K562 (cell line): ENCODE measurements at regions not wholly inside any gene's neighbourhood (a gene's known extent, or its start where the extent isn't known, plus 50 kb on each side); places are given as distances from the start of the nearest gene placed in this dataset.

Experiments
- ATAC-seq: fragments of 200-7000 bp; cut with Tn5 transposase; 3 replicates; pipeline ENCODE4 v1.9.1; 2020; ENCODE audit warnings: moderate library complexity
- BruUV-seq: library from RNA; stranded (reverse); fragments of 400-500 nt; replicated peaks from 2 replicates; lab custom pipeline; 2021; lab: Mats Ljungman, UMichigan
- CTCF ChIA-PET: fragments of 300-600 bp; formaldehyde crosslinking; extraction: SDS; loops from one replicate; lab custom pipeline; 2021; ENCODE audit warnings: low intra/inter-chr PET ratio; lab: Yijun Ruan, JAX
- POLR2A ChIA-PET: fragments of 300-600, 350-650 bp; sonication (Branson Sonifier 250); formaldehyde crosslinking; extraction: SDS; loops from one replicate; lab custom pipeline; 2021; ENCODE audit warnings: antibody characterized with exemption, inconsistent platforms; lab: Yijun Ruan, JAX
- DNase-seq, 4 experiments: peaks; one replicate each; pipeline versions ENCODE4 v3.0.0 to v3.0.0-alpha.2; 2011 to 2018; ENCODE audit warnings: low spot score in 3 of 4, mixed read lengths in 3 of 4; ENCODE audit errors: extremely low read depth in 1 of 4
- FAIRE-seq: peaks from 2 replicates; lab custom pipeline; 2011; peaks lifted over from hg19 to GRCh38; lab: Jason Lieb, UNC
- H2AFZ ChIP-seq: 2 replicates; pipeline ENCODE4 v1.6.0; 2011; ENCODE audit warnings: low read depth, low read length, control low read depth, inconsistent platforms
- H3K27ac ChIP-seq: fragments of 200-600 bp; 3 replicates; pipeline ENCODE4 v1.8.0; 2011; ENCODE audit warnings: low read depth, mild to moderate bottlenecking, control low read depth, inconsistent platforms, low read length, moderate library complexity, mixed read lengths; ENCODE audit errors: extremely low read depth
- H3K27me3 ChIP-seq, 2 experiments: fragments of 300-600 bp in 1 of 2; 2 replicates in 1 of 2; 3 replicates in 1 of 2; pipeline versions ENCODE4 v1.6.0 to v1.8.0; 2011; ENCODE audit warnings: inconsistent platforms in 2 of 2, low read length in 2 of 2, mild to moderate bottlenecking in 1 of 2, mixed read lengths in 1 of 2, moderate library complexity in 1 of 2; ENCODE audit not compliant: control insufficient read depth in 2 of 2, insufficient read depth in 2 of 2
- H3K36me3 ChIP-seq: fragments of 300-600 bp; 3 replicates; pipeline ENCODE4 v1.8.0; 2011; ENCODE audit warnings: mild to moderate bottlenecking, low read length, inconsistent platforms; ENCODE audit not compliant: control insufficient read depth, insufficient read depth
- H3K4me1 ChIP-seq, 2 experiments: fragments of 200-600 bp in 1 of 2; replicated peaks in 1 of 2; 2 replicates in 1 of 2; 3 replicates in 1 of 2; pipeline versions ENCODE4 v1.5.1 to v1.8.0; 2011; ENCODE audit warnings: inconsistent platforms in 2 of 2, low read length in 2 of 2, mild to moderate bottlenecking in 1 of 2, mixed read lengths in 1 of 2, moderate library complexity in 1 of 2; ENCODE audit not compliant: control insufficient read depth in 2 of 2, insufficient read depth in 2 of 2
- H3K4me2 ChIP-seq: 2 replicates; pipeline ENCODE4 v1.6.1; 2011; ENCODE audit warnings: low read length, control low read depth, inconsistent platforms, mixed read lengths; ENCODE audit not compliant: insufficient read depth
- H3K4me3 ChIP-seq: fragments of 200-600 bp; sonication (generic), shearing (Covaris generic); 2 replicates; pipeline ENCODE4 v1.5.1; 2016; ENCODE audit warnings: control low read depth, inconsistent platforms
- H3K79me2 ChIP-seq: fragments of 200-600 bp; 3 replicates; pipeline ENCODE4 v1.8.0; 2011; ENCODE audit warnings: low read length, inconsistent platforms; ENCODE audit not compliant: control insufficient read depth, insufficient read depth
- H3K9ac ChIP-seq, 2 experiments: 2 replicates each; pipeline versions ENCODE4 v1.6.0 to v1.6.1; 2011; ENCODE audit warnings: low read depth in 2 of 2, low read length in 2 of 2, control low read depth in 1 of 2, inconsistent platforms in 1 of 2, mild to moderate bottlenecking in 1 of 2, mixed read lengths in 1 of 2; ENCODE audit not compliant: insufficient read depth in 1 of 2
- H3K9me1 ChIP-seq: one replicate; pipeline ENCODE4 v1.6.0; 2011; ENCODE audit warnings: inconsistent platforms, mild to moderate bottlenecking, low read length, moderate library complexity; ENCODE audit not compliant: control insufficient read depth, insufficient read depth
- H3K9me3 ChIP-seq: replicated peaks from 2 replicates; pipeline ENCODE4 v1.5.1; 2011; ENCODE audit warnings: low read depth, low read length, inconsistent platforms; ENCODE audit not compliant: control insufficient read depth, insufficient read depth
- H4K20me1 ChIP-seq: replicated peaks from 2 replicates; pipeline ENCODE4 v1.6.1; 2011; ENCODE audit warnings: low read length, inconsistent platforms, mixed read lengths; ENCODE audit not compliant: control insufficient read depth, insufficient read depth
- ATF4 ChIP-seq: fragments of 450-650 bp; formaldehyde crosslinking; IDR thresholded peaks from 2 replicates; pipeline ENCODE4 v1.4.0; 2022; ENCODE audit warnings: mild to moderate bottlenecking, moderate library complexity
- ATF6 ChIP-seq: sonication (generic); formaldehyde crosslinking; IDR thresholded peaks from 2 replicates; pipeline ENCODE4 v1.4.0; 2020; ENCODE audit warnings: mild to moderate bottlenecking, missing genetic modification reagents
- DLX4 ChIP-seq: fragments of 250-450 bp; sonication (Bioruptor Pico); IDR thresholded peaks from 2 replicates; pipeline ENCODE4 v1.6.1; 2021; ENCODE audit warnings: mild to moderate bottlenecking
- E4F1 ChIP-seq: fragments of 250-450 bp; sonication (Bioruptor Pico); IDR thresholded peaks from 2 replicates; pipeline ENCODE4 v1.5.0; 2021; ENCODE audit warnings: mild to moderate bottlenecking, borderline replicate concordance
- ELF2 ChIP-seq: fragments of 250-450 bp; sonication (Bioruptor Pico); IDR thresholded peaks from 2 replicates; pipeline ENCODE4 v1.5.0; 2021; ENCODE audit warnings: mild to moderate bottlenecking
- FOS ChIP-seq: IDR thresholded peaks from 3 replicates; pipeline ENCODE4 v1.6.1; 2011; ENCODE audit not compliant: insufficient read length; ENCODE audit errors: extremely low read depth
- FOXP1 ChIP-seq: sonication (generic); formaldehyde crosslinking; IDR thresholded peaks from 2 replicates; pipeline ENCODE4 v1.8.0; 2022; ENCODE audit warnings: mild to moderate bottlenecking, missing genetic modification reagents
- HDAC8 ChIP-seq: fragments of 450-650 bp; IDR thresholded peaks from 2 replicates; pipeline ENCODE4 v1.6.1; 2016; ENCODE audit warnings: mild to moderate bottlenecking, missing genetic modification characterization, moderate library complexity, missing compliant biosample characterization
- LARP7 ChIP-seq: fragments of 450-650 bp; IDR thresholded peaks from 2 replicates; pipeline ENCODE4 v1.6.1; 2016
- MNT ChIP-seq, 2 experiments: fragments of 450-650 bp; conservative IDR thresholded peaks; 2 replicates each; pipeline ENCODE4 v1.6.1; 2017; ENCODE audit warnings: mild to moderate bottlenecking in 2 of 2, moderate library complexity in 2 of 2
- MYNN ChIP-seq, 2 experiments: sonication (generic); formaldehyde crosslinking in 1 of 2; IDR thresholded peaks; 2 replicates each; pipeline versions ENCODE4 v1.5.0 to v1.6.1; 2016 to 2020; ENCODE audit warnings: antibody characterized with exemption in 1 of 2, missing genetic modification reagents in 1 of 2
- NFXL1 ChIP-seq: fragments of 450-650 bp; formaldehyde crosslinking; IDR thresholded peaks from 2 replicates; pipeline ENCODE4 v1.4.0; 2021; ENCODE audit warnings: mild to moderate bottlenecking
- SRSF1 ChIP-seq: fragments of 200-400 bp; formaldehyde crosslinking; IDR thresholded peaks from 2 replicates; pipeline ENCODE4 v1.6.1; 2017; ENCODE audit warnings: mild to moderate bottlenecking, low read depth, low read length, moderate library complexity
- TBP ChIP-seq: optimal IDR thresholded peaks from 2 replicates; pipeline ENCODE3; 2011; ENCODE audit warnings: low read depth, low read length, improper control_type of control experiment
- XRCC3 ChIP-seq: fragments of 450-650 bp; IDR thresholded peaks from 2 replicates; pipeline ENCODE4 v1.6.1; 2017; ENCODE audit warnings: mild to moderate bottlenecking, moderate library complexity
- WGBS: fragments of 100-300 bp; shearing (Covaris generic); methylation state at CpG from one replicate; pipeline ENCODE4 v1.1.6; 2016; ENCODE audit warnings: low coverage, mixed read lengths; ENCODE audit not compliant: insufficient coverage; ENCODE audit errors: missing lambda C conversion rate; 5-methylcytosine and 5-hydroxymethylcytosine counted together
- in situ Hi-C: fragments of 300-500 bp; cut with MboI; formaldehyde crosslinking; loops from 4 replicates; pipeline ENCODE4 v1.15.0; 2018; ENCODE audit warnings: inconsistent platforms, mixed read lengths
- intact Hi-C: fragments of 100-400 bp; cut with micrococcal nuclease; formaldehyde crosslinking; loops from 2 replicates; pipeline ENCODE4 v1.14.2; 2022

- no peak for TF ChIP-seq MNT (conservative IDR thresholded peaks at IDR 0.05)
- no peak for TF ChIP-seq DLX4 (CRISPR knock-in tag)
- no peak for TF ChIP-seq NFXL1 (CRISPR knock-in tag)
Observed at GRCh38 chr3:187822402-187822801, 77.1 kb upstream of the BCL6 start (continued).

- DNase-seq (no peak), ATAC-seq (no peak), FAIRE-seq (no peak)
- no peak overlapping the region for H3K4me2 ChIP-seq
- H3K36me3 ChIP-seq = no peaks in the 10 kb centered on the region
- H3K9me1 ChIP-seq = no peaks in the 10 kb centered on the region
- WGBS = 0% methylated on average over 2 of the region's 2 CpGs
- intact Hi-C loops = no loop called here
- no peaks in the 10 kb centered on the region for H3K9me3 ChIP-seq
- H3K4me3 ChIP-seq = no peak overlapping the region
- TF ChIP-seq FOS (no peak), LARP7 (no peak), HDAC8 (tag) (no peak), FOXP1 (no peak), E4F1 (CRISPR knock-in tag) (no peak), ATF4 (CRISPR knock-in tag) (no peak), ELF2 (CRISPR knock-in tag) (no peak), XRCC3 (no peak), MYNN (IDR thresholded peaks at IDR 0.05) (no peak), MYNN (CRISPR knock-in tag; IDR thresholded peaks at IDR 0.05) (no peak), SRSF1 (no peak), TBP (no peak), ATF6 (CRISPR knock-in tag) (no peak)
- H3K79me2 ChIP-seq = no peaks in the 10 kb centered on the region
- no peaks in the 10 kb centered on the region for H3K27me3 ChIP-seq
- no TSS peak for BruUV-seq
- H2AFZ ChIP-seq = no peak overlapping the region
- no peaks in the 10 kb centered on the region for H4K20me1 ChIP-seq
- CTCF ChIA-PET = no interaction called here
- H3K4me1 ChIP-seq = no peaks in the 10 kb centered on the region
- no peak overlapping the region for H3K9ac ChIP-seq
- H3K27ac ChIP-seq = no peak overlapping the region
- POLR2A ChIA-PET = no interaction called here
- in situ Hi-C loops = no loop called here
Observed at GRCh38 chr3:187823746-187824145, 78.5 kb upstream of the BCL6 start.
